ENCODE measurements at regions not wholly inside any gene's neighbourhood (a gene's known extent, or its start where the extent isn't known, plus 50 kb on each side); places are given as distances from the start of the nearest gene placed in this dataset.
"Not testable (repeated sequence)": the region's sequence is repeated elsewhere in the genome, so short reads cannot be mapped to it uniquely, and the experiment has no call there.

- H3K27ac Mint-ChIP-seq = no peak overlapping the region
- POLR2A ChIA-PET = no interaction called here
- no peaks in the 10 kb centered on the region for H3K36me3 Mint-ChIP-seq (ENCODE audit: low read depth)
These were observed 354.9 kb downstream of the BARHL2 start for GRCh38 chr1:90362163-90362562.

DNA sequence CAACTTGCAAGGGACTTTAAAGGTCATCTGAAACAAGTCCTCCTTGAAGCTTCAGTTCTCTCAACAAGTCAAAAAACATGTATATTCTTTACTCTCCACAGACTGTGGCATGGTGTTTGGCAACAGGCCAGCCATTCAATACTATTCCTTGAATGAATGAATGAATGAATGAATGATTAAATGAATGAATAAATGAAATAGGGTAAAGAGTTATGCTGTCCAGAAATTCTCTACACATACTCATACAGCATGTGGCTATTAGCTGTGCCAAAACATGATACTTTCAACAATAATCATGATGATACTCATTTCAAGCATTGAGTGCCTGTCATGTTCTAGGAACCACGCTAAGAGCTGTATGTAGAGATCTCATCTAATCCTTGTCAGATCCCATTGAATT is 356.1 kb downstream of the BARHL2 start:
- Mint-ChIP-seq H3K27ac (no peak overlapping the region), H3K36me3 (ENCODE audit: low read depth) (no peaks in the 10 kb centered on the region), H3K27me3 (peaks cover 9% of the 10 kb centered on the region), H3K4me1 (no peaks in the 10 kb centered on the region), H3K4me3 (no peak overlapping the region), H3K9me3 (no peaks in the 10 kb centered on the region)
- ChIA-PET CTCF (no interaction called here), POLR2A (no interaction called here)
- DNase-seq = no peak

More at GRCh38 chr1:90362163-90362562, 354.9 kb downstream of the BARHL2 start:
- peaks cover 12% of the 10 kb centered on the region for H3K27me3 Mint-ChIP-seq
- no peaks in the 10 kb centered on the region for H3K4me1 Mint-ChIP-seq
- CTCF ChIA-PET = no interaction called here
- no peaks in the 10 kb centered on the region for H3K9me3 Mint-ChIP-seq
- DNase-seq = no peak
- H3K4me3 Mint-ChIP-seq = no peak overlapping the region

DNA sequence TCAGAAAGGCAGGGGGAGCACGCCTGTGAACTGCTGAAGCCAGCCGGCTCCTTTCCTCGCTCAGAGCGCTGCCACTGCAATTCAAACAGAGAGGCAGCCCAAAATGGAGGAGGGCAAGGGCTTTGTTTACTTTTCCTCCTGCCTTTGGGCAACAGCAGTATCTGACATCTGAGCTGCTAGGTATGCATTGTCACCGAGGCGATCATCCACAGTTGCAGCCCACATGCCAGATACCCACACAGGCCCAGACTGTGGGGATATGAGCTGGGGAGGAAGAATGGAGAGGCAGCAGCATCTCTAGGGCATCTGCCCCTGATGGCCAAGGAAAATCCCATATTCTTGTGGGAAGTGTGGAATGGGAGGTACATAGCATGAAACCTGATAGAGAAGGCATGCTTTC is 357.1 kb downstream of the BARHL2 start:
- no peaks in the 10 kb centered on the region for H3K4me1 Mint-ChIP-seq
- no peak overlapping the region for H3K4me3 Mint-ChIP-seq
- no peaks in the 10 kb centered on the region for H3K9me3 Mint-ChIP-seq
- no peak overlapping the region for H3K27ac Mint-ChIP-seq
- no peak for DNase-seq
- ChIA-PET CTCF (no interaction called here), POLR2A (no interaction called here)
- H3K27me3 Mint-ChIP-seq = peaks cover 7% of the 10 kb centered on the region
- H3K36me3 Mint-ChIP-seq (ENCODE audit: low read depth) = no peaks in the 10 kb centered on the region

GRCh38 chr1:90358448-90358847 is 358.7 kb downstream of the BARHL2 start:
- peaks cover 5% of the 10 kb centered on the region for H3K27me3 Mint-ChIP-seq
- H3K27ac Mint-ChIP-seq = no peak overlapping the region
- no peaks in the 10 kb centered on the region for H3K36me3 Mint-ChIP-seq (ENCODE audit: low read depth)
- H3K9me3 Mint-ChIP-seq = no peaks in the 10 kb centered on the region
- POLR2A ChIA-PET = no interaction called here
- H3K4me3 Mint-ChIP-seq = no peak overlapping the region
- no peaks in the 10 kb centered on the region for H3K4me1 Mint-ChIP-seq
- CTCF ChIA-PET = interaction anchor here (1.3 kb wide), 1 partner anchor 12 kb away, joined by 5 read pairs; no protein-coding TSS in a partner anchor
- DNase-seq = no peak

DNA sequence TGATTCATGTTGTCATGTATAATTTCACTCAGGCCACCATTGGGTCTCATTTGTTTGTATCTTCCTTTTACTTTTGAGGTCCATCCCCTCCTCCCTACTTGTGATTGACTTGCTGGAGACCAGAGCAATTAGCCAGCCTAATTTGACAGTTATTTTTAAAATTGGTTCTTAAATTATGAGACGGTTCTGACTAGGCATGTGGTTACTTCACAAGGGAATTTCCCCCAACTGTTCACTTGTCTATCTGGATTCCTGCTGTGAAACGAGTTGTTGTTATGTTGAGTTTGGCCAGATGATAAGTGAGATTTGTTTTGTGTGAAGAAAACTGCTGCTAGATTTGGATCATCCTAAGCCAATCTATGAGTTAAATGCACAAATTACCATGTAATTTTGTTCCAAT is 359.1 kb downstream of the BARHL2 start:
- Mint-ChIP-seq H3K27ac (no peak overlapping the region), H3K4me3 (no peak overlapping the region), H3K4me1 (no peaks in the 10 kb centered on the region), H3K9me3 (no peaks in the 10 kb centered on the region), H3K27me3 (peaks cover 3% of the 10 kb centered on the region), H3K36me3 (ENCODE audit: low read depth) (no peaks in the 10 kb centered on the region)
- CTCF ChIA-PET = no interaction called here
- POLR2A ChIA-PET = no interaction called here
- no peak for DNase-seq

GRCh38 chr1:90356991-90357390 is 360.1 kb downstream of the BARHL2 start:
- no peaks in the 10 kb centered on the region for H3K9me3 Mint-ChIP-seq

DNA sequence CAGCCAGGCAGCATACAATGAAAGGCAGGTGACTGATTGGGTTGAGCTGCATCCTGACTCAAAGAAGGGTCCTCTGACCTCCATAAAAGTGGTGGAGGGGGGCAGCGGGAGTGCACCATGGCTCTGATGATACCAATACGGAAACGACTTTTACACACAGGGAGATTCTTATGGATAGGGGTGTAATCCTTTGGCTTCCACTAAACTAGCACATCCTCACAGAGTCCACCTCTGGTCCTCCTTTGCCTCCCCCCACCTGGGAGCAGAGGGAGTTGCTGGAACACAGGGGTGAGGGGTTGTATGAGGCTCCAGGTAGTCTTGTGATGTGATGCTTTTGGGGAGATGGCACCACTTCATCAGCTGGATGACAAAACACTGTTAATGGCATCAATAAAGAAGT is 361.0 kb downstream of the BARHL2 start:
- H3K4me3 Mint-ChIP-seq = no peak overlapping the region
- no peak overlapping the region for H3K27ac Mint-ChIP-seq
- H3K4me1 Mint-ChIP-seq = no peaks in the 10 kb centered on the region
- no peaks in the 10 kb centered on the region for H3K9me3 Mint-ChIP-seq
- peaks cover 2% of the 10 kb centered on the region for H3K27me3 Mint-ChIP-seq
- ChIA-PET CTCF (no interaction called here), POLR2A (no interaction called here)
- no peaks in the 10 kb centered on the region for H3K36me3 Mint-ChIP-seq (ENCODE audit: low read depth)
- no peak for DNase-seq

More at GRCh38 chr1:90356991-90357390, 360.1 kb downstream of the BARHL2 start:
- Mint-ChIP-seq H3K36me3 (ENCODE audit: low read depth) (no peaks in the 10 kb centered on the region), H3K4me3 (no peak overlapping the region), H3K4me1 (no peaks in the 10 kb centered on the region), H3K27me3 (peaks cover 2% of the 10 kb centered on the region), H3K27ac (no peak overlapping the region)
- ChIA-PET CTCF (no interaction called here), POLR2A (no interaction called here)
- no peak for DNase-seq

DNA sequence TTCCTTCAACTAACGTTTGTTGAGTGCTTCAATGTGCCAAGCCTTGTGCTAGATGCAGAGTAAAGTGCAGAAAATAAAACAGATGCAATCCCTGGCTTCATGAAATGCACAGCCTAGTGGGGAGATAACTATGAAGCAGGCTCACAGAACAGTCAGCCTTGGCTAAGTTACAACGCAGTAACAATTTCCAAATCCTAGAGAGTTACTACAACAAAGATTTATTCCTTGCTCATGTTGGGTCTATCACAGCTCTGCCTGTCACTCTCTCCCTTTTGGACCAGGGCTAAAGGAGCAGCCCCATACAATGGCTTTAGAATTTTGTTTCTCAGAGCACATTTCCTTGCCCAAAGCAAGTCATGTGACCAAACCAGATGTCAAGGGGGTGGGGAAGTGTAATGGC is 359.8 kb downstream of the ZNF326 start:
- Mint-ChIP-seq H3K9me3 (no peaks in the 10 kb centered on the region), H3K27ac (no peak overlapping the region), H3K4me1 (no peaks in the 10 kb centered on the region), H3K36me3 (ENCODE audit: low read depth) (no peaks in the 10 kb centered on the region), H3K27me3 (peaks cover 2% of the 10 kb centered on the region), H3K4me3 (no peak overlapping the region)
- ChIA-PET CTCF (interaction anchor here (1.0 kb wide), 1 partner anchor 13 kb away, joined by 3 read pairs; no protein-coding TSS in a partner anchor), POLR2A (no interaction called here)
- no peak for DNase-seq

DNA sequence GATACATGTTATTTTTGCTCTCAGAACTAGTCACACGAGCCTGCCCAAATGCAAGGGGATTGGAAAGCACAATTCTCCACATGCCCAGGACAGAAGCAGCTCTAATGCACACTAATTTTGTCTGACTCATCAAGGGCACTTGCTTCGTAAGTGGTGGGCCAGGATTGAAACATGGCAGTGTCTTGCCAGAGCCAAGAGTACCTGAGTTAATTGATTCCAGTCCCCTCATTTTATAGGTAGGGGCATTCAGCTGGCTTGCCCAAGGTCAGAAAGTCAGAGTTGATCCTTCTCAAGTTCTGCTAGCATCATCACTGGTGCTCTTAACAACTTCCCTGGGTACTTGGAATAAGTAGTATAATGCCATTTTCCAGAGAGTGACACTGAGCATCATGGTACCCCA is 356.1 kb downstream of the ZNF326 start:
- Mint-ChIP-seq H3K27ac (no peak overlapping the region), H3K36me3 (ENCODE audit: low read depth) (no peaks in the 10 kb centered on the region), H3K9me3 (peaks cover 9% of the 10 kb centered on the region), H3K27me3 (peaks cover 2% of the 10 kb centered on the region), H3K4me1 (no peaks in the 10 kb centered on the region), H3K4me3 (no peak overlapping the region)
- POLR2A ChIA-PET = no interaction called here
- no peak for DNase-seq
- CTCF ChIA-PET = no interaction called here

DNA sequence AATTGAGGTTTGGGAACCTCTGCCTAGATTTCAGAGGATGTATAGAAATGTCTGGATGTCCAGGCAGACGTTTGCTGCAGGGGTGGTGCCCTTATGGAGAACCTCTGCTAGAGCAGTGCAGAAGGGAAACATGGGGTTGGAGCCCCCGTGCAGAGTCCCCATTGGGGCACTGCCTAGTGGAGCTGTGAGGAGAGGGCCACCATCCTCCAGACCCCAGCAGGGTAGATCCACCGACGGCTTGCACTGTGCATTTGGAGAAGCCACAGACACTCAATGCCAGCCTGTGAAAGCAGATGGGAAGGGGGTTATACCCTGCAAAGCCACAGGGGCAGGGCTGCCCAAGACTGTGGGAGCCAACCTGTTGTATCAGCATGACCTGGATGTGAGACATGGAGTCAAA is 354.6 kb downstream of the ZNF326 start:
- CTCF ChIA-PET = no interaction called here
- peaks cover 2% of the 10 kb centered on the region for H3K27me3 Mint-ChIP-seq
- peaks cover 9% of the 10 kb centered on the region for H3K9me3 Mint-ChIP-seq
- no peaks in the 10 kb centered on the region for H3K36me3 Mint-ChIP-seq (ENCODE audit: low read depth)
- no peak overlapping the region for H3K4me3 Mint-ChIP-seq
- POLR2A ChIA-PET = no interaction called here
- no peaks in the 10 kb centered on the region for H3K4me1 Mint-ChIP-seq
- H3K27ac Mint-ChIP-seq = no peak overlapping the region
- DNase-seq = no peak

- Mint-ChIP-seq H3K36me3 (ENCODE audit: low read depth) (no peaks in the 10 kb centered on the region), H3K4me3 (no peak overlapping the region), H3K27ac (no peak overlapping the region), H3K9me3 (peaks cover 9% of the 10 kb centered on the region), H3K27me3 (peaks cover 2% of the 10 kb centered on the region), H3K4me1 (no peaks in the 10 kb centered on the region)
- no peak for DNase-seq
- POLR2A ChIA-PET = no interaction called here
- CTCF ChIA-PET = no interaction called here
These were observed 354.0 kb downstream of the ZNF326 start for GRCh38 chr1:90348934-90349333.

DNA sequence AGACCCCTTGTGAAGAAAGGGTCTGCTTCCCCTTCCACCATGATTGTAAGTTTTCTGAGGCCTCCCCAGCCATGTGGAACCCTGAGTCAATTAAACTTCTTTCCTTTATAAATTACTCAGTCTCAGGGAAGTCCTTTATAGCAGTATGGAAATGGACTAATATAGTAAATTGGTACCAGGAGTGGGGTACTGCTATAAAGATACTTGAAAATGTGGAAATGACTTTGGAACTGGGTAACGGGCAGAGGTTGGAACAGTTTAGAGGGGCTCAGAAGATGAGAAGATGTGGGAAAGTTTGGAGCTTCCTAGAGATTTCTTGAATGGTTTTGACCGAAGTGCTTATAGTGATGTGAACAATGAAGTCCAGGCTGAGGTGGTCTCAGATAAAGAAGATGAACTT is 353.5 kb downstream of the ZNF326 start:
- DNase-seq; POLR2A ChIA-PET; H3K27ac Mint-ChIP-seq; H3K36me3 Mint-ChIP-seq (ENCODE audit: low read depth); H3K4me1 Mint-ChIP-seq; H3K4me3 Mint-ChIP-seq; CTCF ChIA-PET; H3K27me3 Mint-ChIP-seq; H3K9me3 Mint-ChIP-seq: not testable (repeated sequence)

DNA sequence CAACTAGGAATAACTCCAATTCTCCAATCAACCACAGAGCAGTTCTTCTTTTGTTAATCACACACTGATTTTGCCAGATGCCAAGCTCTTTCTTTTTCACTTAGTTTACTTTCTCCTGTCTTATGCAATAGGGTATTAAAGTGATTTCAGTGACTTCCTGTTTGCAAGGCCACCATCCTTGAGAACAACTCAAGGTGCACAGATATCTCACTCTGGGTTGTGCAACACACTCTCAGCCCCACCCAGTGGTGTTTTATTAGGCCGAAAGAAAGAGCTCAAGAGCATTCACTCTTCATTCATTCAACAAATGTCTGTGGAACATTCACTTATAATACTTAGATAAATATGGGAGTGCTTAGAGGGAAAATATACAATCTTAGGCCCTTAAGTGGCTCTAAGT is 352.5 kb downstream of the ZNF326 start:
- Mint-ChIP-seq H3K4me1 (no peaks in the 10 kb centered on the region), H3K9me3 (peaks cover 9% of the 10 kb centered on the region), H3K36me3 (ENCODE audit: low read depth) (no peaks in the 10 kb centered on the region), H3K27me3 (peaks cover 2% of the 10 kb centered on the region), H3K4me3 (no peak overlapping the region), H3K27ac (no peak overlapping the region)
- DNase-seq = no peak
- ChIA-PET CTCF (interaction anchor here (2.3 kb wide), 1 partner anchor 12 kb away, joined by 5 read pairs; no protein-coding TSS in a partner anchor), POLR2A (no interaction called here)

GRCh38 chr1:90346757-90347156 is 351.8 kb downstream of the ZNF326 start:
- H3K9me3 Mint-ChIP-seq = peaks cover 9% of the 10 kb centered on the region
- CTCF ChIA-PET = interaction anchor here (2.3 kb wide), 1 partner anchor 12 kb away, joined by 5 read pairs; no protein-coding TSS in a partner anchor
- H3K27me3 Mint-ChIP-seq = peaks cover 3% of the 10 kb centered on the region
- H3K4me1 Mint-ChIP-seq = no peaks in the 10 kb centered on the region
- no peak overlapping the region for H3K4me3 Mint-ChIP-seq
- H3K27ac Mint-ChIP-seq = no peak overlapping the region
- no peak for DNase-seq
- no peaks in the 10 kb centered on the region for H3K36me3 Mint-ChIP-seq (ENCODE audit: low read depth)
- POLR2A ChIA-PET = no interaction called here
